H1 (cell line): ENCODE measurements at regions not wholly inside any gene's neighbourhood (a gene's known extent, or its start where the extent isn't known, plus 50 kb on each side); places are given as distances from the start of the nearest gene placed in this dataset.

ENCODE experiments used
- CTCF ChIA-PET: fragments of 300-600 bp; sonication (Branson Sonifier 250); formaldehyde crosslinking; loops from one replicate; lab custom pipeline; 2021; ENCODE audit not compliant: partially characterized antibody; lab: Charles Lee
- POLR2A ChIA-PET: fragments of 300-600 bp; sonication (Branson Sonifier 250); formaldehyde crosslinking; loops from one replicate; lab custom pipeline; 2021; ENCODE audit warnings: inconsistent platforms; ENCODE audit not compliant: partially characterized antibody; lab: Charles Lee
- DNase-seq, 2 experiments: peaks; one replicate each; pipeline versions ENCODE4 v3.0.0 to v3.0.0-alpha.2; 2010 to 2022; ENCODE audit warnings: low spot score in 2 of 2, low read depth in 1 of 2, mixed read lengths in 1 of 2
- FAIRE-seq: peaks from 2 replicates; lab custom pipeline; 2011; peaks lifted over from hg19 to GRCh38; lab: Jason Lieb, UNC
- H2AFZ ChIP-seq: 2 replicates; pipeline ENCODE4 v1.8.1; 2012; ENCODE audit warnings: low read length, inconsistent platforms
- H2AK5ac ChIP-seq: 2 replicates; pipeline ENCODE4 v1.6.1; 2013; ENCODE audit warnings: low read depth, low read length
- H2BK120ac ChIP-seq: replicated peaks from 2 replicates; pipeline ENCODE3; 2013; ENCODE audit warnings: low read depth, low read length, inconsistent platforms
- H2BK12ac ChIP-seq: 2 replicates; pipeline ENCODE4 v1.6.1; 2013; ENCODE audit warnings: low read depth, low read length
- H2BK15ac ChIP-seq: 2 replicates; pipeline ENCODE4 v1.6.1; 2013; ENCODE audit warnings: low read length
- H2BK20ac ChIP-seq: 2 replicates; pipeline ENCODE4 v1.6.1; 2013; ENCODE audit warnings: low read length
- H2BK5ac ChIP-seq: 2 replicates; pipeline ENCODE4 v1.6.1; 2013; ENCODE audit warnings: low read depth, low read length
- H3K14ac ChIP-seq: 2 replicates; pipeline ENCODE4 v1.6.1; 2013; ENCODE audit warnings: inconsistent platforms; ENCODE audit not compliant: insufficient read length
- H3K18ac ChIP-seq: 2 replicates; pipeline ENCODE4 v1.6.1; 2013; ENCODE audit warnings: low read length; ENCODE audit errors: extremely low read depth
- H3K23ac ChIP-seq: 2 replicates; pipeline ENCODE4 v1.6.1; 2013; ENCODE audit warnings: inconsistent platforms; ENCODE audit not compliant: insufficient read length
- H3K23me2 ChIP-seq: 2 replicates; pipeline ENCODE4 v1.6.1; 2013; ENCODE audit warnings: low read depth, low read length
- H3K27ac ChIP-seq: 2 replicates; pipeline ENCODE4 v1.6.1; 2011; ENCODE audit warnings: low read depth, low read length, inconsistent platforms
- H3K27me3 ChIP-seq, 4 experiments: replicated peaks in 1 of 4; 1 replicate in 1 of 4; 2 replicates in 3 of 4; pipeline versions ENCODE4 v1.6.1 to v1.8.1; 2011 to 2013; ENCODE audit warnings: low read length in 3 of 4, mild to moderate bottlenecking in 3 of 4, inconsistent platforms in 2 of 4, mixed read lengths in 2 of 4, moderate library complexity in 1 of 4; ENCODE audit not compliant: control insufficient read depth in 3 of 4, insufficient read depth in 3 of 4; ENCODE audit errors: extremely low read depth in 1 of 4
- H3K36me3 ChIP-seq, 4 experiments: 2 replicates each; pipeline versions ENCODE4 v1.6.1 to v1.8.1; 2011 to 2013; ENCODE audit warnings: mild to moderate bottlenecking in 4 of 4, low read length in 3 of 4, moderate library complexity in 2 of 4, control low read depth in 1 of 4, inconsistent platforms in 1 of 4; ENCODE audit not compliant: insufficient read depth in 4 of 4, control insufficient read depth in 2 of 4
- H3K4ac ChIP-seq: replicated peaks from 2 replicates; pipeline ENCODE3; 2013; ENCODE audit warnings: low read length, low read depth, mixed read lengths, inconsistent platforms; ENCODE audit not compliant: insufficient read length
- H3K4me1 ChIP-seq, 4 experiments: replicated peaks in 1 of 4; 1 replicate in 1 of 4; 2 replicates in 3 of 4; pipeline versions ENCODE4 v1.6.1 to v1.8.1; 2011 to 2013; ENCODE audit warnings: low read length in 3 of 4, inconsistent platforms in 2 of 4, mixed read lengths in 1 of 4; ENCODE audit not compliant: insufficient read depth in 4 of 4, control insufficient read depth in 3 of 4
- H3K4me2 ChIP-seq, 2 experiments: 2 replicates each; pipeline versions ENCODE4 v1.6.1 to v1.8.1; 2011 to 2013; ENCODE audit warnings: low read depth in 2 of 2, low read length in 2 of 2, control low read depth in 1 of 2, inconsistent platforms in 1 of 2, mild to moderate bottlenecking in 1 of 2; ENCODE audit not compliant: insufficient read depth in 1 of 2
- H3K4me3 ChIP-seq, 4 experiments: fragments of 200-600, 300-600 bp in 1 of 4; sonication (generic), shearing (Covaris generic), sonication (Bioruptor Twin) in 1 of 4; 2 replicates each; pipeline versions ENCODE4 v1.5.1 to v1.8.1; 2011 to 2016; ENCODE audit warnings: low read length in 4 of 4, low read depth in 3 of 4, control low read depth in 2 of 4, inconsistent platforms in 2 of 4, mild to moderate bottlenecking in 2 of 4, mixed read lengths in 1 of 4, moderate library complexity in 1 of 4; ENCODE audit not compliant: insufficient read depth in 2 of 4; ENCODE audit errors: extremely low read depth in 1 of 4
- H3K56ac ChIP-seq: replicated peaks from 2 replicates; pipeline ENCODE3; 2013; ENCODE audit warnings: low read depth, mild to moderate bottlenecking, mixed read lengths, low read length, inconsistent platforms; ENCODE audit not compliant: insufficient read length
- H3K79me1 ChIP-seq: 2 replicates; pipeline ENCODE4 v1.6.1; 2013; ENCODE audit warnings: low read depth, low read length, control low read depth
- H3K79me2 ChIP-seq, 2 experiments: 2 replicates each; pipeline versions ENCODE4 v1.6.1 to v1.8.1; 2012 to 2013; ENCODE audit warnings: low read length in 2 of 2, mild to moderate bottlenecking in 2 of 2, inconsistent platforms in 1 of 2; ENCODE audit not compliant: insufficient read depth in 2 of 2, control insufficient read depth in 1 of 2
- H3K9ac ChIP-seq, 4 experiments: replicated peaks in 1 of 4; 1 replicate in 1 of 4; 2 replicates in 3 of 4; pipeline versions ENCODE4 v1.6.1 to v1.8.1; 2011 to 2013; ENCODE audit warnings: low read depth in 3 of 4, low read length in 3 of 4, control low read depth in 2 of 4, mild to moderate bottlenecking in 2 of 4, moderate library complexity in 2 of 4, inconsistent platforms in 1 of 4; ENCODE audit errors: extremely low read depth in 1 of 4
- H3K9me3 ChIP-seq, 2 experiments: 2 replicates each; pipeline versions ENCODE4 v1.6.1 to v1.8.1; 2012 to 2013; ENCODE audit warnings: mild to moderate bottlenecking in 2 of 2, moderate library complexity in 2 of 2, control low read depth in 1 of 2, inconsistent platforms in 1 of 2, low read depth in 1 of 2, low read length in 1 of 2, mixed read lengths in 1 of 2; ENCODE audit not compliant: insufficient read depth in 2 of 2
- H4K20me1 ChIP-seq, 2 experiments: replicated peaks in 1 of 2; 2 replicates each; pipeline versions ENCODE3 to v1.8.1; 2011 to 2013; ENCODE audit warnings: inconsistent platforms in 2 of 2, low read length in 2 of 2, mild to moderate bottlenecking in 1 of 2; ENCODE audit not compliant: insufficient read depth in 2 of 2, control insufficient read depth in 1 of 2
- H4K5ac ChIP-seq: 2 replicates; pipeline ENCODE4 v1.6.1; 2013; ENCODE audit warnings: low read length, low read depth, mixed read lengths, inconsistent platforms; ENCODE audit not compliant: insufficient read length
- H4K8ac ChIP-seq: 2 replicates; pipeline ENCODE4 v1.8.0; 2013; ENCODE audit warnings: mild to moderate bottlenecking, moderate library complexity, low read length, inconsistent platforms; ENCODE audit not compliant: insufficient read depth; ENCODE audit errors: extremely low read depth
- H4K91ac ChIP-seq: replicated peaks from 2 replicates; pipeline ENCODE3; 2013; ENCODE audit warnings: low read length, mixed read lengths, inconsistent platforms; ENCODE audit not compliant: insufficient read length
- CTCF ChIP-seq, 3 experiments: IDR thresholded peaks; 1 replicate in 2 of 3; 2 replicates in 1 of 3; pipeline versions ENCODE4 v1.5.1 to v1.6.1; 2011; ENCODE audit warnings: low read length in 3 of 3, mild to moderate bottlenecking in 3 of 3, inconsistent platforms in 2 of 3, low read depth in 1 of 3, moderate library complexity in 1 of 3; ENCODE audit not compliant: insufficient read depth in 1 of 3; ENCODE audit errors: control extremely low read depth in 1 of 3
- E2F6 ChIP-seq: IDR thresholded peaks from 2 replicates; pipeline ENCODE4 v1.6.1; 2012; ENCODE audit warnings: inconsistent platforms
- HDAC6 ChIP-seq: IDR thresholded peaks from one replicate; pipeline ENCODE4 v1.7.1; 2012; ENCODE audit warnings: low read depth, mild to moderate bottlenecking, inconsistent platforms, low read length, moderate library complexity
- SAP30 ChIP-seq: fragments of 300-600 bp; sonication (generic); IDR thresholded peaks from 2 replicates; pipeline ENCODE4 v1.7.1; 2012; ENCODE audit warnings: low read length, moderate library complexity, mild to moderate bottlenecking, inconsistent platforms; ENCODE audit not compliant: insufficient read depth, insufficient replicate concordance
- SP4 ChIP-seq: IDR thresholded peaks from 2 replicates; pipeline ENCODE4 v1.6.1; 2012; ENCODE audit warnings: low read length, inconsistent platforms
- TAF7 ChIP-seq: optimal IDR thresholded peaks from 2 replicates; pipeline ENCODE3; 2011; ENCODE audit warnings: low read depth, mild to moderate bottlenecking, inconsistent platforms, low read length, moderate library complexity, borderline replicate concordance
- TEAD4 ChIP-seq: IDR thresholded peaks from 2 replicates; pipeline ENCODE4 v1.6.1; 2012; ENCODE audit warnings: low read depth, low read length, inconsistent platforms, mixed read lengths
- ZNF274 ChIP-seq: IDR thresholded peaks from 2 replicates; pipeline ENCODE4 v1.7.0; 2012; ENCODE audit warnings: low read length, borderline replicate concordance; ENCODE audit errors: extremely low read depth
- WGBS, 2 experiments: shearing (Covaris generic) in 1 of 2; methylation state at CpG; one replicate each; pipeline versions ENCODE4 v1.1.6 to v1.1.7; 2013 to 2015; ENCODE audit warnings: low lambda C conversion rate in 2 of 2, mixed read lengths in 2 of 2, inconsistent platforms in 1 of 2, low coverage in 1 of 2, missing lambda C conversion rate in 1 of 2; ENCODE audit not compliant: insufficient replicate concordance in 2 of 2, insufficient coverage in 1 of 2, insufficient read length in 1 of 2; ENCODE audit errors: extremely low coverage in 1 of 2, missing lambda C conversion rate in 1 of 2; 5-methylcytosine and 5-hydroxymethylcytosine counted together

- no peak overlapping the region for H2BK15ac ChIP-seq
- no peak overlapping the region for H4K91ac ChIP-seq
- no peaks in the 10 kb centered on the region for H3K79me2 ChIP-seq
- H3K4me1 ChIP-seq, result peaks cover 0 to 2% (median 0%) of the 10 kb centered on the region in 4 experiments; a peak in 1 of 7 replicates
- ChIA-PET POLR2A (no interaction called here), CTCF (interaction anchor here (1.1 to 1.2 kb wide), 2 partner anchors 10 to 15 kb away, joined by 3 read pairs; no protein-coding TSS in a partner anchor)
- H3K27ac ChIP-seq, result no peak overlapping the region
- H3K4me2 ChIP-seq, result no peak overlapping the region
- no peak for FAIRE-seq
- no peak overlapping the region for H3K4me3 ChIP-seq
- H2BK20ac ChIP-seq, result no peak overlapping the region
- no peak for DNase-seq
- WGBS, 2 experiments, result 93% methylated on average over 1 of the region's 1 CpG; no CpG with 5 or more reads in 1 of the 2 experiments
- H3K18ac ChIP-seq, result no peak overlapping the region
- H3K9ac ChIP-seq, result no peak overlapping the region
- H3K23me2 ChIP-seq, result no peaks in the 10 kb centered on the region; the same call in 1 of the 2 replicates
- no peak overlapping the region for H3K23ac ChIP-seq
- no peak overlapping the region for H2AK5ac ChIP-seq
- H4K8ac ChIP-seq, result no peak overlapping the region
- no peak overlapping the region for H2BK5ac ChIP-seq
- H4K5ac ChIP-seq, result no peak overlapping the region
- H3K56ac ChIP-seq, result no peak overlapping the region
- H3K79me1 ChIP-seq, result no peaks in the 10 kb centered on the region
- no peak overlapping the region for H2AFZ ChIP-seq
- no peaks in the 10 kb centered on the region for H3K27me3 ChIP-seq
- H2BK12ac ChIP-seq, result no peak overlapping the region
- TF ChIP-seq TEAD4 (no peak), SAP30 (no peak), SP4 (no peak), CTCF (IDR thresholded peaks at IDR 0.05; ENCODE audit: control extremely low read depth in 1 of 3, insufficient read depth in 1 of 3, low read depth in 1 of 3, low read length in 3 of 3) (no peak), ZNF274 (no peak), E2F6 (no peak), HDAC6 (no peak), TAF7 (no peak)
- TF ChIP-seq, all 59 proteins: peak for 0
- Histone ChIP-seq H3K14ac (no peak overlapping the region), H4K20me1 (no peaks in the 10 kb centered on the region), H3K4ac (no peak overlapping the region), H2BK120ac (no peak overlapping the region), H3K9me3 (no peaks in the 10 kb centered on the region), H3K36me3 (no peaks in the 10 kb centered on the region)
Measured at GRCh38 chr2:181231151-181231550, 226.0 kb upstream of the ITGA4 start.
